HEK293T (cell line): ENCODE measurements at regions not wholly inside any gene's neighbourhood (a gene's known extent, or its start where the extent isn't known, plus 50 kb on each side); places are given as distances from the start of the nearest gene placed in this dataset.

Experiments used
- CTCF ChIA-PET: fragments of 350-600 bp; formaldehyde crosslinking; extraction: SDS; loops from one replicate; lab custom pipeline; 2021; ENCODE audit warnings: antibody characterized with exemption, inconsistent platforms; lab: Yijun Ruan, JAX
- POLR2A ChIA-PET: fragments of 350-600 bp; formaldehyde crosslinking; extraction: SDS; loops from one replicate; lab custom pipeline; 2020; ENCODE audit warnings: antibody characterized with exemption, inconsistent platforms; lab: Yijun Ruan, JAX
- DNase-seq: peaks from one replicate; pipeline ENCODE4 v3.0.0; 2012; ENCODE audit warnings: mixed read lengths; ENCODE audit errors: extremely low spot score
- ARNT ChIP-seq: fragments of 450-650 bp; IDR thresholded peaks from 2 replicates; pipeline ENCODE4 v1.6.1; 2017; ENCODE audit warnings: mild to moderate bottlenecking
- BHLHE40 ChIP-seq: fragments of 450-650 bp; IDR thresholded peaks from 2 replicates; pipeline ENCODE4 v1.6.1; 2016; ENCODE audit warnings: mild to moderate bottlenecking, moderate library complexity, borderline replicate concordance
- CTBP1 ChIP-seq: fragments of 450-650 bp; IDR thresholded peaks from 2 replicates; pipeline ENCODE4 v1.6.1; 2016; ENCODE audit warnings: borderline replicate concordance
- ELF4 ChIP-seq: fragments of 450-650 bp; IDR thresholded peaks from 2 replicates; pipeline ENCODE4 v1.6.1; 2017; ENCODE audit warnings: antibody characterized with exemption
- FOXA1 ChIP-seq: fragments of 450-650 bp; IDR thresholded peaks from 2 replicates; pipeline ENCODE4 v1.6.1; 2016; ENCODE audit warnings: mild to moderate bottlenecking
- FOXK2 ChIP-seq: fragments of 450-650 bp; IDR thresholded peaks from 2 replicates; pipeline ENCODE4 v1.6.1; 2016; ENCODE audit warnings: mild to moderate bottlenecking
- FOXM1 ChIP-seq: fragments of 450-650 bp; IDR thresholded peaks from 2 replicates; pipeline ENCODE4 v1.6.1; 2017; ENCODE audit warnings: mild to moderate bottlenecking, borderline replicate concordance
- HDGF ChIP-seq: fragments of 450-650 bp; IDR thresholded peaks from 2 replicates; pipeline ENCODE4 v1.6.1; 2017; ENCODE audit warnings: antibody characterized with exemption, borderline replicate concordance
- L3MBTL2 ChIP-seq: fragments of 450-650 bp; conservative IDR thresholded peaks from 2 replicates; pipeline ENCODE4 v1.6.1; 2016; ENCODE audit warnings: mild to moderate bottlenecking
- LEF1 ChIP-seq: fragments of 450-650 bp; IDR thresholded peaks from 2 replicates; pipeline ENCODE4 v1.6.1; 2017; ENCODE audit warnings: mild to moderate bottlenecking, borderline replicate concordance
- NFRKB ChIP-seq: fragments of 450-650 bp; IDR thresholded peaks from 2 replicates; pipeline ENCODE4 v1.6.1; 2016; ENCODE audit warnings: mild to moderate bottlenecking, moderate library complexity
- SP1 ChIP-seq: fragments of 450-650 bp; IDR thresholded peaks from 2 replicates; pipeline ENCODE4 v1.6.1; 2017
- SUZ12 ChIP-seq: fragments of 450-650 bp; IDR thresholded peaks from 2 replicates; pipeline ENCODE4 v1.6.1; 2016; ENCODE audit warnings: mild to moderate bottlenecking
- TARDBP ChIP-seq: fragments of 450-650 bp; IDR thresholded peaks from 2 replicates; pipeline ENCODE4 v1.6.1; 2016
- ZNF384 ChIP-seq: fragments of 450-650 bp; IDR thresholded peaks from 2 replicates; pipeline ENCODE4 v1.6.1; 2016
- TF ChIP-seq, protein P1 (sequence below): fragments of 450-650 bp; IDR thresholded peaks from 2 replicates; pipeline ENCODE4 v1.6.1; 2016

DNA sequence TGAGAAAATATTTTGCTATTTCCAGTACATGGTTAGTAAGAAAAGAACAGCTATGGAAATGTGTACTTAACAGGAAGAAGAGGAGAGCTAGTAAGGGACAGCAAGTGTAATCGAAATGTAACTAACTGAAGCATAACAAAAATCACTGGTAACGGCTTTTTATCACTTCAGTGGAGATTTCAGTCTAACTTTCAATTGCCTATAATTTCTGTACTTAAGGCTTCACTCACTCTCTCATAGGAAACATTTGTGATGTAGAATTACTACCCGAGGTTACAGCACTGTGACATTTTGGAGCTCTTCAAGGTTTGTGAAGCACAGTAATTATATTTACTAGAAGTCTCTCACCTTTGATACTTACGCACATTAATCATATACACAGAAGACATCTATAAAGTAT is 1119.1 kb downstream of the AMY1C start:
- no peak for TF ChIP-seq ELF4
- CTCF ChIA-PET: interaction anchor here (1.1 kb wide), 1 partner anchor 9 kb away, joined by 3 read pairs; no protein-coding TSS in a partner anchor
- DNase-seq: no peak
- POLR2A ChIA-PET: no interaction called here

DNA sequence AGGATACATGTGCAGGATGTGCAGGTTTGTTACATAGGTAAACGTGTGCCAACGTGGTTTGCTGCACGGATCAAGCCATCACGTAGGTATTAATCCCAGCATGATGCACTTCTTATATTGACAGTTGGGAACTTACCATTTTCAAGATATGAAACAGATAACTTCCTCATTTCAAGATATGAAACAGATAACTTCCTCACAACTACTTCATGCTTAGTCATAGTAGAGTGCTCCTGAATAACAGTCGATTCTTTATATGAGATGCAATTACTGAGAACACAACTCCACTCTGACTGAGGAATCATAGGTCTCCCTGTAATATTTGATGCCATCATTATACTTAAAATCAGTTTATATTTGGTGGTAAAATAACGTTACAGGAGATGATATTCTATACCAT is 1124.3 kb downstream of the AMY1C start:
- DNase-seq: no peak
- ChIA-PET POLR2A (no interaction called here), CTCF (no interaction called here)
- no peak for TF ChIP-seq ZNF384

DNA sequence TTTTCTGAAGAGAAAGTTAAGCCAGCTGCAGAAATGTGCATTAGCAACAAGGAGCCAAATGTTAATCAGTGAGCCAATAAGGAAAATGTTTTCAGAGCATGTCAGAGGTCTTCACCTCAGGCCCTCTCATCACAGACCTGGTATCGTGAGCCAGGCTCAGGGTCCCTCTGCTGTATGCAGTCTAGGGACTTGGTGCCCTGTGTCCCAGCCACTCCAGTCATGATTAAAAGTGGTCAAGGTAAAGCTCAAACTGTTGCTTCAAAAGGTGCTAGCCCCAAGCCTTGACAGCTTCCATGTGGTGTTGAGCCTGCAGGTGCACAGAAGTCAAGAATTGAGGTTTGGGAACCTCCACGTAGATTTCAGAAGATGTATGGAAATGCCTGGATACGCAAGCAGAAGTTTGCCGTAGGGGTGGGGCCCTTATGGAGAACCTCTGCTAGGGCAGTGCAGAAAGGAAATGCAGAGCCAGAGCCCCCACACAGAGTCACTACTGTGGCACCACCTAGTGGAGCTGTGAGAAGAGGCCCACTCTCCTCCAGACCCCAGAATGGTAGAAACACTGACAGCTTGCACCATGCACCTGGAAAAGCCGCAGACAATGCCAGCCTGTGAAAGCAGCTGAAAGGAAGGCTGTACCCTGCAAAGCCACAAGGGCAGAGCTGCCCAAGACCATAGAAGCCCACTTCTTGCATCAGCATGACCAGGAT is 1128.7 kb downstream of the AMY1C start:
- CTCF ChIA-PET: interaction anchor here (0.7 kb wide), 1 partner anchor 10 kb away, joined by 3 read pairs; no protein-coding TSS in a partner anchor
- no peak for DNase-seq
- TF ChIP-seq NFRKB (no peak), CTBP1 (no peak), L3MBTL2 (no peak), SP1 (no peak), FOXK2 (no peak), SUZ12 (no peak), ZNF384 (no peak), ELF4 (no peak), TARDBP (no peak), HDGF (no peak), LEF1 (no peak)
- TF ChIP-seq, protein P1, sequence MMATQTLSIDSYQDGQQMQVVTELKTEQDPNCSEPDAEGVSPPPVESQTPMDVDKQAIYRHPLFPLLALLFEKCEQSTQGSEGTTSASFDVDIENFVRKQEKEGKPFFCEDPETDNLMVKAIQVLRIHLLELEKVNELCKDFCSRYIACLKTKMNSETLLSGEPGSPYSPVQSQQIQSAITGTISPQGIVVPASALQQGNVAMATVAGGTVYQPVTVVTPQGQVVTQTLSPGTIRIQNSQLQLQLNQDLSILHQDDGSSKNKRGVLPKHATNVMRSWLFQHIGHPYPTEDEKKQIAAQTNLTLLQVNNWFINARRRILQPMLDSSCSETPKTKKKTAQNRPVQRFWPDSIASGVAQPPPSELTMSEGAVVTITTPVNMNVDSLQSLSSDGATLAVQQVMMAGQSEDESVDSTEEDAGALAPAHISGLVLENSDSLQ: no peak
- POLR2A ChIA-PET: no interaction called here

DNA sequence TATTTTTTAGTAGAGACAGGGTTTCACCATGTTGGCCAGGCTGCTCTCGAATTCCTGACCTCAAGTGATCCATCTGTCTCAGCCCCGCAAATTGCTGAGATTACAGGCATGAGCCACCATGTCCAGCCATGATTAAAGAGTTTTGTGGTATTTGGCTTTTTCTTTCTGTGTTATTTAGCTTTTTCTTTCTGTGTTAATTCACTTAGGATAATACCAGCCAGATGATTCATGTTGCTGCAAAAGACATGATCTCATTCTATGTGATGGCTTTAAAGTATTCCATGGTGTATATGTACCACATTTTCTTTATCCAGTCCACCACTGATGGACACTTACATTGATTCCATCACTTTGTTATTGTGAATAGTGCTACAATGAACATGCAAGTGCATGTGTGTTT is 1135.2 kb downstream of the AMY1C start:
- ChIA-PET POLR2A (no interaction called here), CTCF (no interaction called here)
- TF ChIP-seq ARNT: no peak
- no peak for TF ChIP-seq ZNF384
- no peak for TF ChIP-seq ELF4
- TF ChIP-seq FOXK2: no peak
- TF ChIP-seq BHLHE40: no peak
- TF ChIP-seq FOXA1: no peak
- TF ChIP-seq, protein P1: no peak
- TF ChIP-seq L3MBTL2: no peak
- no peak for TF ChIP-seq LEF1
- TF ChIP-seq SUZ12: no peak
- no peak for TF ChIP-seq HDGF
- no peak for TF ChIP-seq TARDBP
- no peak for TF ChIP-seq NFRKB
- TF ChIP-seq SP1: no peak
- no peak for DNase-seq

DNA sequence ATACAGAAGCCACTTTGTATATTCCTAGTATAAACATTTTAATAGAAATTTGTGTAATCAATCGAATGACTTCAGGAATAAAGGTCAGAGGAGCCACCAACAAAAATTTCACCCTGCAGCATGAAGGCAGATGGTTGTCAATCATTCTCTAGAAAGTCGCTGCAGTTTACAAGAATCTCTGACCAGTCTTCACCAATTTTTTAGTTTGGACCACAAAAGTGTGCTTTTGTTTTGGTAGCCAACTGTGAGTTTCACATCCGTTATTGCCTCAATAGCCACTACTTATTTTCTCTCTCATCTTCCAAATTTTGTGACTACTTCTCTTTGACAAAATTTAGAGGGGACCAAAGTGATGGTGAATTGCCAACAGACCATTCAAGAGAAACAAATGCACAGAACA is 1155.6 kb downstream of the AMY1C start:
- TF ChIP-seq CTBP1 (no peak), ARNT (no peak), BHLHE40 (no peak), ELF4 (no peak), L3MBTL2 (no peak), NFRKB (no peak), TARDBP (no peak), FOXK2 (no peak), SP1 (no peak), ZNF384 (no peak), HDGF (no peak), LEF1 (no peak), FOXM1 (no peak), FOXA1 (no peak), SUZ12 (no peak)
- TF ChIP-seq, protein P1: no peak
- DNase-seq: no peak
- ChIA-PET POLR2A (no interaction called here), CTCF (no interaction called here)

DNA sequence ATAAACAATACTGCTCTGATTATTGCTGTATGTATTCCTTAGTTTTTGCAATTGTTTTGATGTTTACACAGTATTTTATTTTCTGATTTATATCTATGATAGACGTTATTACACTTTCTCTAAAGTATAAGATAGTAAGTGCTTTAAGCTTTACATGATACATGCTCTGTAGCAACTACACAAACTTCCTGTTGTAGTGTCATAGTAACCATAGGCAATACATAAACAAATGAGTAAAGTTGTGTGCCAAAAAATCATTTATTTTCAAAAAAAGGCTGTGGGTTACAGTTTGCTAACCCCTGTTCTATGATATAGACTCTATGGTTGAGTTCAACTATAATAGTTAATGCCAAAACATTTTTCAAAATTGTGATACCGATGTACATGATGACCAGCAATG is 1156.4 kb downstream of the AMY1C start:
- TF ChIP-seq ZNF384: no peak
- no peak for DNase-seq
- ChIA-PET CTCF (no interaction called here), POLR2A (no interaction called here)

DNA sequence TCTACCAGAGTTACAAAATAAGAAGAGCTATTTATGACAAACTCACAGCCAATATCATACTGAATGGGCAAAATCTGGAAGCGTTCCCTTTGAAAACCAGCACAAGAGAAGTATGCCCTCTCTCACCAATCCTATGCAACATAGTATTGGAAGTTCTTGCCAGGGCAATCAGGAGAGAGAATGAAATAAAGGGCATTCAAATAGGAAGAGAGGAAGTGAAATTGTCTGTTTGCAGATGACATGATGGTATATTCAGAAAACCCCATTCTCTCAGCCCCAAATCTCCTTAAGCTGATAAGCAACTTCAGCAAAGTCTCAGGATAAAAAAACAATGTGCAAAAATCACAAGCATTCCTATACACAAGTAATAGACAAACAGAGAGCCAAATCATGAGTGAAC is 1169.5 kb downstream of the AMY1C start:
- no peak for TF ChIP-seq SUZ12
- TF ChIP-seq, protein P1: no peak
- TF ChIP-seq ZNF384: no peak
- no peak for TF ChIP-seq ARNT
- no peak for TF ChIP-seq FOXM1
- TF ChIP-seq L3MBTL2: no peak
- TF ChIP-seq CTBP1: no peak
- TF ChIP-seq BHLHE40: no peak
- ChIA-PET CTCF (no interaction called here), POLR2A (no interaction called here)
- no peak for DNase-seq
